Ascending aorta (tissue), 2 donors: ENCODE measurements at regions not wholly inside any gene's neighbourhood (a gene's known extent, or its start where the extent isn't known, plus 50 kb on each side); places are given as distances from the start of the nearest gene placed in this dataset.

Source experiments
- DNase-seq, 2 donors: peaks; one replicate each; pipeline ENCODE4 v3.0.0-alpha.2; 2019; ENCODE audit warnings: low spot score in 2 of 2
- H3K27ac ChIP-seq, 2 donors: fragments of 200-600 bp; sonication (generic); one replicate each; pipeline ENCODE4 v1.5.1; 2016 to 2017; ENCODE audit warnings: mild to moderate bottlenecking in 1 of 2
- H3K27me3 ChIP-seq: fragments of 200-600 bp; sonication (generic); one replicate; pipeline ENCODE4 v1.5.1; 2017
- H3K36me3 ChIP-seq, 2 donors: fragments of 200-600 bp; sonication (generic); one replicate each; pipeline ENCODE4 v1.5.1; 2016
- H3K4me1 ChIP-seq, 2 donors: fragments of 200-600 bp; sonication (generic); one replicate each; pipeline ENCODE4 v1.5.1; 2016 to 2017; ENCODE audit warnings: mild to moderate bottlenecking in 1 of 2
- H3K4me3 ChIP-seq, 2 donors: fragments of 200-600 bp; sonication (generic); one replicate each; pipeline ENCODE4 v1.5.1; 2016 to 2017; ENCODE audit warnings: mild to moderate bottlenecking in 1 of 2
- H3K9me3 ChIP-seq, 2 donors: fragments of 200-600 bp; sonication (generic); one replicate each; pipeline ENCODE4 v1.5.1; 2016
- intact Hi-C: fragments of 100-400 bp; cut with DNase I; formaldehyde crosslinking; loops from one replicate; pipeline ENCODE4 v1.15.1; 2023
- TF ChIP-seq, protein P1 (sequence below), 3 experiments: fragments of 200-600 bp in 2 of 3; fragments of 450-650 bp in 1 of 3; sonication (generic) in 2 of 3; IDR thresholded peaks; one replicate each; pipeline ENCODE4 v1.5.1; 2016 to 2019; ENCODE audit warnings: antibody characterized with exemption in 3 of 3, mild to moderate bottlenecking in 1 of 3, moderate library complexity in 1 of 3

DNA sequence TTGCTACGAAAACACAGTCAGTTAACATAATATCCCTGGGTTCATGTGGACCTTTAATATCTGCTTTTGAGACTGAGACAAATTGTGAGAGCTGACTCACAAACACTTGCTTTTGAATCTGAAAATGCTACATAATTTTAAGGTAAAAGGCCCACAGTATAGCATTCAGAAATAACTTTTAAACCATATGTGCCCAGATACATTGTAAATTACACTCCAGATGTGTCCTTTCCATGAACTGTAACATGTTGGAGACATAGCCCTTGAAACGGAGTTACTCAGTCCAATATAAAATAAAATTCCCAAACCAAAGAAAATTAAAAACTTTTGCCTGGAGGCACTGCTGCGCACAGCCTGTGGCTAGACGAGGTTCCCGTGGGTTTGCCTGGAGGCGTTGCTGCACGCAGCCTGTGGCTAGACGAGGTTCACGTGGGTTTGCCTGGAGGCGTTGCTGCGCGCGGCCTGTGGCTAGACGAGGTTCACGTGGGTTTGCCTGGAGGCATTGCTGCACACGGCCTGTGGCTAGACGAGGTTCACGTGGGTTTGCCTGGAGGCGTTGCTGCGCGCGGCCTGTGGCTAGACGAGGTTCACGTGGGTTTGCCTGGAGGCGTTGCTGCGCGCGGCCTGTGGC is 131.9 kb upstream of the ALKAL2 start:
- Histone ChIP-seq H3K27ac (no peak overlapping the region), H3K4me3 (no peak overlapping the region), H3K36me3 (no peaks in the 10 kb centered on the region), H3K4me1 (no peaks in the 10 kb centered on the region), H3K27me3 (no peaks in the 10 kb centered on the region), H3K9me3 (no peaks in the 10 kb centered on the region)
- no peak for DNase-seq
- intact Hi-C loops, result no loop called here
- TF ChIP-seq, protein P1, sequence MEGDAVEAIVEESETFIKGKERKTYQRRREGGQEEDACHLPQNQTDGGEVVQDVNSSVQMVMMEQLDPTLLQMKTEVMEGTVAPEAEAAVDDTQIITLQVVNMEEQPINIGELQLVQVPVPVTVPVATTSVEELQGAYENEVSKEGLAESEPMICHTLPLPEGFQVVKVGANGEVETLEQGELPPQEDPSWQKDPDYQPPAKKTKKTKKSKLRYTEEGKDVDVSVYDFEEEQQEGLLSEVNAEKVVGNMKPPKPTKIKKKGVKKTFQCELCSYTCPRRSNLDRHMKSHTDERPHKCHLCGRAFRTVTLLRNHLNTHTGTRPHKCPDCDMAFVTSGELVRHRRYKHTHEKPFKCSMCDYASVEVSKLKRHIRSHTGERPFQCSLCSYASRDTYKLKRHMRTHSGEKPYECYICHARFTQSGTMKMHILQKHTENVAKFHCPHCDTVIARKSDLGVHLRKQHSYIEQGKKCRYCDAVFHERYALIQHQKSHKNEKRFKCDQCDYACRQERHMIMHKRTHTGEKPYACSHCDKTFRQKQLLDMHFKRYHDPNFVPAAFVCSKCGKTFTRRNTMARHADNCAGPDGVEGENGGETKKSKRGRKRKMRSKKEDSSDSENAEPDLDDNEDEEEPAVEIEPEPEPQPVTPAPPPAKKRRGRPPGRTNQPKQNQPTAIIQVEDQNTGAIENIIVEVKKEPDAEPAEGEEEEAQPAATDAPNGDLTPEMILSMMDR (IDR thresholded peaks at IDR 0.05), result no peak

DNA sequence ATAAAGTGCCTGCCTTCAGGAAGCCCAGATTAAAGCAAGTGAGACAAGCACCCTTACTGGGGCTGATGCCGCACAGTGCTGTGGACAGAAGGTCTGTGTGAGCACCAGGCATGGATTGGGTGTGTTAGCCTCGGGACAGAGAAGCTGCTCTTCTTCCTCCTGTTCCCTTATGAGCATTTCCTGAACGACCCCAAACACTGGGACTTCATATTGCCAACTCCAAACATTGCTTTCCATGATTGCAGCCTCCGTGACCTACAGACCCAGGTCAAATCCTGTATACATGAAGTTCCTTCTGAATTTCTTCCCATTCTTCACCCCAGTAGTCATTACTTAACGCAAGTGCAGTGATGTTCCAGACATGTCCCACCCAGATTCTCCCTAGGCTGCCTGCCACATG is 129.8 kb upstream of the ALKAL2 start:
- DNase-seq, result no peak
- H3K27ac ChIP-seq, result no peak overlapping the region
- intact Hi-C loops, result no loop called here
- H3K4me1 ChIP-seq, result no peaks in the 10 kb centered on the region
- no peak overlapping the region for H3K4me3 ChIP-seq
- no peaks in the 10 kb centered on the region for H3K36me3 ChIP-seq
- TF ChIP-seq, protein P1 (IDR thresholded peaks at IDR 0.05), result no peak
- no peaks in the 10 kb centered on the region for H3K27me3 ChIP-seq
- no peaks in the 10 kb centered on the region for H3K9me3 ChIP-seq

DNA sequence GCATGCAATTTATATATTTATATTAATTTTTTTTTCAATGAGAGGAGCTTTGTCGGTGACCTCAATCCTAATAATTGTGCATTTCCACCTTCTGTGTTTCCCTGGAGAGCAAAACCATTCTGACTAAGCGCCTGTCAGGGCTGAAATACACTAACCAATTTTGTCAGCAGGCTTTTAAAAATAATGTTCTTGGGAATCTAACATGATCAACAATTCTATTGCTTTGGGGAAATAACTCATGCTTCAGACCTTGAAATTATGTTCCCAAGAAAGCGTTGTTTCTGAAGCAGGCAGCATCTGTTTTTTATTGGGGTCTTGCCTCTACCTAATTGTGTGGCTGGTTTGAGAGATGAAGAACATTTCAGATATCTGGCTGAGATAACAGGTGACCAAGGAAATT is 129.1 kb upstream of the ALKAL2 start:
- no peaks in the 10 kb centered on the region for H3K36me3 ChIP-seq
- TF ChIP-seq, protein P1 (IDR thresholded peaks at IDR 0.05), result no peak
- H3K9me3 ChIP-seq, result no peaks in the 10 kb centered on the region
- DNase-seq, result no peak
- no peaks in the 10 kb centered on the region for H3K27me3 ChIP-seq
- H3K4me3 ChIP-seq, result no peak overlapping the region
- no peak overlapping the region for H3K27ac ChIP-seq
- no peaks in the 10 kb centered on the region for H3K4me1 ChIP-seq
- intact Hi-C loops, result no loop called here

DNA sequence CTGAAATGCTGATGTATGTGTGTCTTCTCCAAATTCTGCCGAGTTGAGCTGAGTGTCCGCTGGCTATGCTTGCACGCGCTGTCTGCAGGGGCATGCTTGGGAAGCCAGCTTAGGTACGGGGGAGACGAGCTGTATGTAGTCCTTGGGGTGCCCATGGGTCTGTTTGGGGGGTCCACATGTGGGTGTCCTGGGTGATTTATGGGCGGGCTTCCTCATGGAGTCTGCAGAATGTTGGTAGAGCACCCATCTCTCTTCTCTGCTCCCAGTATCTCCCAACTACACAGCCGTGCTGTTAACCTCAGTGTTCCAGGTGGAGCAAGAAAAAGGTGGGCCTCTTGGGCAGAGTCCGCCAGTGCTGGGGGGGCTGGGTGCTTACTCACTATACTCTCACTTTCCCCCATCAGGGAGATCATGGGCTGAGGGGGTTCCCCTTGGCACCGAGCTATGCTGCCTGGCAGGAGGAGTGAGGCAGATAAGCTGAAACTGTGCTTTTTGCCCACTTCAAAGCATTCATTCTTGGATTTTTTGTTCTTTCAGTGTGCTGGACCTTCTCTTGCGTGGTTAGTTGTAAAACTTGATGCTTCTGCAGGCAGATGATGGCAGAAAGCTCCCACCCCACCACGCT is 128.2 kb upstream of the ALKAL2 start:
- no peaks in the 10 kb centered on the region for H3K27me3 ChIP-seq
- TF ChIP-seq, protein P1 (IDR thresholded peaks at IDR 0.05), result no peak

DNA sequence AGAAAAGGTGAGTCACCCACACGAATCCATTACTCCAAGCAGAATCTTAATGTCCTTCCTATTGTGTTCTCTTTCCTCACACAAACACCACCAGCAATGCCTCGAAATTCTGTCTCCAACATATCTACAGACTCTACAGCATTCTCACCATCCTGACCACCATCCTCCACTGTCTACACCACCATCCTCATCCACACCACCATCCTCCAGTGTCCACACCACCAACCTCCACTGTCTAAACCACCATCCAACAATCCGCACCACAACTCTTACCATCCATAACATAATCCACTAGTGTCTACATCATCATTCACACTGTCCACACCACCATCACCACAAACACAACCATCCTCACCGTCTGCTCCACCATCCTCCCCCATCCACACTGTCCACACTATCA is 121.6 kb upstream of the ALKAL2 start:
- H3K4me3 ChIP-seq, result no peak overlapping the region
- H3K27ac ChIP-seq, result no peak overlapping the region
- H3K27me3 ChIP-seq, result no peaks in the 10 kb centered on the region
- no peaks in the 10 kb centered on the region for H3K4me1 ChIP-seq
- H3K9me3 ChIP-seq, result no peaks in the 10 kb centered on the region
- TF ChIP-seq, protein P1 (IDR thresholded peaks at IDR 0.05), result no peak
- DNase-seq, result no peak
- H3K36me3 ChIP-seq, result no peaks in the 10 kb centered on the region
- intact Hi-C loops, result no loop called here

More for the DNA sequence above, 128.2 kb upstream of the ALKAL2 start:
- Histone ChIP-seq H3K4me1 (no peaks in the 10 kb centered on the region), H3K4me3 (no peak overlapping the region), H3K36me3 (no peaks in the 10 kb centered on the region), H3K9me3 (no peaks in the 10 kb centered on the region), H3K27ac (no peak overlapping the region)
- no peak for DNase-seq
- intact Hi-C loops, result no loop called here
